ENCODE measurements at regions not wholly inside any gene's neighbourhood (a gene's known extent, or its start where the extent isn't known, plus 50 kb on each side); places are given as distances from the start of the nearest gene placed in this dataset.
A peak's percentile ranks its signal among the peaks of the same experiment; 100 is the strongest.

GRCh38 chr9:111151537-111151936 is 113.3 kb upstream of the LPAR1 start:
- Histone ChIP-seq H3K4me3 (no peak overlapping the region), H3K4me1 (ENCODE audit: control insufficient read depth, insufficient read depth, low read length) (no peaks in the 10 kb centered on the region; the same call in 1 of the 2 replicates), H4K20me1 (ENCODE audit: control insufficient read depth, insufficient read depth) (no peaks in the 10 kb centered on the region), H2AFZ (ENCODE audit: control insufficient read depth, low read depth, low read length) (no peak overlapping the region), H3K27ac (ENCODE audit: control insufficient read depth, insufficient read depth) (no peak overlapping the region), H3K9ac (ENCODE audit: control insufficient read depth, insufficient read depth, low read length) (no peak overlapping the region), H3K27me3 (replicated peaks in 1 of 2; ENCODE audit: control insufficient read depth in 2 of 2, insufficient read depth in 2 of 2, low read length in 1 of 2) (no peaks in the 10 kb centered on the region), H3K9me3 (replicated peaks; ENCODE audit: control insufficient read depth, insufficient read depth, low read length) (no peaks in the 10 kb centered on the region), H3K79me2 (ENCODE audit: control insufficient read depth, insufficient read depth, low read length) (no peaks in the 10 kb centered on the region), H3K36me3 (ENCODE audit: control insufficient read depth in 2 of 2, insufficient read depth in 2 of 2, low read length in 1 of 2) (no peaks in the 10 kb centered on the region), H3K4me2 (ENCODE audit: control insufficient read depth, insufficient read depth) (no peak overlapping the region)
- in situ Hi-C loops (cut with MboI) (no loop called here), intact Hi-C loops (cut with micrococcal nuclease; ENCODE audit: unreplicated experiment) (loop anchor here (10.0 kb wide), 1 partner anchor 507 kb away; no protein-coding TSS in a partner anchor)
- POLR2A ChIA-PET = no interaction called here
- no peak for DNase-seq (ENCODE audit: low read depth, low spot score)
- ATAC-seq = no peak
- FAIRE-seq = no peak
- 0% methylated on average over 1 of the region's 1 CpG for WGBS (ENCODE audit: insufficient coverage, insufficient replicate concordance, low lambda C conversion rate, missing lambda C conversion rate)
- no TSS peak for BruUV-seq (replicated peaks)
- TF ChIP-seq JUNB (IDR thresholded peaks at IDR 0.05) (no peak), ZNF592 (IDR thresholded peaks at IDR 0.05) (no peak), RB1 (IDR thresholded peaks at IDR 0.05; ENCODE audit: borderline replicate concordance) (no peak), EP300 (IDR thresholded peaks at IDR 0.05; ENCODE audit: borderline replicate concordance in 1 of 2, control insufficient read depth in 1 of 2, low read depth in 2 of 2, low read length in 2 of 2) (no peak), SRF (IDR thresholded peaks at IDR 0.05; ENCODE audit: low read depth in 2 of 2, low read length in 2 of 2) (no peak), RAD21 (IDR thresholded peaks at IDR 0.05; ENCODE audit: insufficient read depth, low read depth, low read length) (peak; percentile 33; the same call in 1 of the 2 replicates), CTCF (IDR thresholded peaks at IDR 0.05 in 2 of 3, conservative IDR thresholded peaks at IDR 0.05 in 1 of 3; ENCODE audit: control insufficient read depth in 2 of 3, extremely low read depth in 1 of 3, insufficient read depth in 1 of 3, low read depth in 3 of 3, low read length in 3 of 3) (0 out of 6 replicates have a peak, but pooled peaks of 1 of the 3 experiments have one; percentile 9), BMI1 (IDR thresholded peaks at IDR 0.05; ENCODE audit: borderline replicate concordance) (no peak)
- SMC1A ChIA-PET (ENCODE audit: uncharacterized antibody, unreplicated experiment) = interaction anchor here (0.5 to 3.3 kb wide), 6 partner anchors 12 to 171 kb away, joined by 3 to 31 read pairs (median 3); no protein-coding TSS in a partner anchor
- RAD21 ChIA-PET (ENCODE audit: unreplicated experiment) = interaction anchor here (1.5 to 6.2 kb wide), 5 partner anchors 12 to 116 kb away, joined by 4 to 51 read pairs (median 11); partner anchors contain the start of gene LPAR1
- CTCF ChIA-PET = interaction anchor here (0.5 to 5.0 kb wide), 7 partner anchors 11 to 146 kb away, joined by 4 to 41 read pairs (median 8); partner anchors contain the start of gene LPAR1

Measured in GM12878 (cell line).